GM12873 (cell line): ENCODE measurements at regions not wholly inside any gene's neighbourhood (a gene's known extent, or its start where the extent isn't known, plus 50 kb on each side); places are given as distances from the start of the nearest gene placed in this dataset.

Experiments used
- CTCF ChIP-seq: IDR thresholded peaks from 2 replicates; pipeline ENCODE4 v1.5.1; 2012; ENCODE audit warnings: low read depth, mild to moderate bottlenecking, moderate library complexity, low read length, control low read depth; ENCODE audit not compliant: insufficient read depth; ENCODE audit errors: missing control alignments

DNA sequence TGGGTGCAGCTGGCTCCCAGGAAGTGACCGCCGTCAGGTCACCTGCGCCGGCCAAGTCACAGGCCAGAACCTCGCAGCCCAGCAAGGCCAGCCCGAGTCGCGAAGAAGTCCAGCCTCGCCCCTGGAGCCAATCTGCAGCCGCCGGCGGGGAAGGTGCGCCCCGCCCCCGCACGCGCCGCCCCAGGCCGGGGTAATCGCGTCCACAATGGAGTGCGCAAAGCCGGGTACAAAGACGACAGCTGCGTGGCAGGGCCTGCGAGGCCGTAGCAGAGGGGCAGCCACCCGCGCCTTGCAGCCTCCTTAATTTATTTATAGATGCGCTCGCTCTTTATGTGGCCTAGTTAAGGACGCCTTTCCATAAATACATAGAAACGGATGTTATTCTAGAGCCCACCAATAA, 139.4 kb upstream of the CPEB2 start:
- TF ChIP-seq CTCF = no peak

DNA sequence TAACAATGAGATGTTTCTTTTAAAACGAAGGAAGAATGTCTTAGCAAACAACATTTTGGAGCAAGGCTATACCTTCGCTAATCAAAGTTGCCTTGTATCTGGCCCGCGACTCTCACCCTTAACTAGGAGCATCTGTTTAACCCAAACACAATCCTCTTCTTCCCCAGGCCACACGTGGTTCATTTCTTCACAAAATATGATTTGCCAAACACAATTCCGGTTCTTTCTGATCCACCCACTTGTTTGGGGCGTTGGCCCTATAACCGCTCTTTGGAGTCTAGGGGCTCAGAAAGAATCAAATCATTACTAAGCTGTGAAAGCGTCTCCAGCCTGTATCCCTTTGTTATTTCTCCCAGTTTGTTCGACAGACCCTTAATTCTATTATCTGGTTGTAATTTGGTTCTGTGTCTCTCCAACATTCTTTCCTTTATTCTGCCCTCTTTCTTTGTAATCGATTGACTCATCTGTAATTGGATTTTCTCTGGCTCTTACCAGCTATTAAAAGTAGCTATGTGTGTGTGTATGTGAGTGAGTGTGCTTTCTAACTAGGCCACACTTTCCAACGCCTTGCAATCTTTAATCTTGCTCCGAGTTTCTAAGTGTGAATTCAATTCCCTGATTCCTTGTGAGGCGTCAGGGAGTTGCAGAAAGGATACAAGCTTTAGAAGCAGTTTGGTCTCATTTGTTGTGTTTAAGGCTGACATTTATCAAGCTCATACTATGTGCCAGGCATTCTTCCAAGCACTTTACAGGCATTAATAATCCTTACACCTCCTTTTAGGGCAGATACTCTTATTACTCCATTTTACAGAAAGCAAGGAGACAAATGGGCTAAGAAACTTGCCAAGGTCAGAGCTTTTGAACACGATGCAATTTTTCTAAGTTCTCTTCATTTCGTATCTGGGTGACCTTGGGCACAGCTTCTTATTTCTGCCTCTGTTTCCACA, 138.6 kb upstream of the CPEB2 start:
- no peak for TF ChIP-seq CTCF

- TF ChIP-seq CTCF = no peak
These were observed 137.8 kb upstream of the CPEB2 start for GRCh38 chr4:14864365-14865030.

DNA sequence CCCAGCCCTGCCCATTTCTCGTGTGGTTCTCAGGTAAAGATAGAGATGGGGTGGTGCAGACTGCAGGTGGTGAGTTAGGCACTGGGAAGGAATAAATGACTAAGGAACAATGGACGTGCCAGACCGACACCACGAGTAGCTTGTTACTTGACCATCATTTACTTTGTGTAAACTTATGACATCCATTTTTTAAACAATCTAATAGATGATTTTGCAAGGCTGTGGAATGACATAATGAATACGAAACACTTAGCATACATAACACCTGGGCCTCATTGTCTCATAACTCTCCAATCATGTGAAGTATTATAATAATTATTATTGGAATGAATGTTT, 137.3 kb upstream of the CPEB2 start:
- TF ChIP-seq CTCF = no peak

DNA sequence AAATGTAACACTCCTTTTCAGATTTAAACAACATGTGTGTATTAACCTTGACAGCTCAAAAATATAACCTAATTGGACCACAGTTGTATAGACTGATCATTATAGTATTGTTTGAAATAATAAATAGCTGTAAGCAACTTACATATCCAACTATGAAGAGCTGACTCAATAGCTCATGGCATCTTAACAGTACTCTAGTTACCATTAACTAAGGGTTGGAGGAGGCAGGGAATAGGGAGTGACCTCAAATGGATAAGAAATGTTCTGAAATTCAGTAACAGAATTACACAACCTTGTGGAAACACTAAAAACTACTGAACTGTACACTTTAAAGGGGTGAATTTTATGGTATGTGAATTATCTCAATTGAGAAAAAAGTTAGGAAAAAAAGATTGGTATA, 136.5 kb upstream of the CPEB2 start:
- TF ChIP-seq CTCF = no peak

DNA sequence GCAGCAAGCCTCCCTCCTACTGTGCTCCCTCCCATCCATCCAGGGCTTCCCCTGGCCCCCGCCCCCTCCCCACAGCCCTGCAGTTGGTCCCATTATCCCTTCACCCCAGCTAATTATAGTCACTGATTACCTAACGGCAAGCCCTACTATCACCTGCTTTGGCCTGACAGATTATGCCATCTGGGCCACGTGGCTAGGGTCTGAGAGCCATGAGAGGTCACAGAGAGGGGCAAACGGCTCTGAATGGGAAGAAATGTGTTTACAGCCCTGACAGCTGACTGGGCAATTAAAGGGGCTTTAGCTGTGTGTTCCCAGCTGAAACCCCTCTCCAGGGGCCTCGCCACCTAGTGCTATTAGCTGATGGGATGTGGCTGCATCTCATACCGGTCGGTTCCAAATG, 134.4 kb upstream of the CPEB2 start:
- no peak for TF ChIP-seq CTCF
